GM21529 (cell line): ENCODE measurements at regions not wholly inside any gene's neighbourhood (a gene's known extent, or its start where the extent isn't known, plus 50 kb on each side); places are given as distances from the start of the nearest gene placed in this dataset.
"Not testable (repeated sequence)": the region's sequence is repeated elsewhere in the genome, so short reads cannot be mapped to it uniquely, and the experiment has no call there.

Source experiments
- ATAC-seq: cut with Tn5 transposase; IDR thresholded peaks from one replicate; pipeline ENCODE4 v1.9.1; 2021; ENCODE audit not compliant: unreplicated experiment

DNA sequence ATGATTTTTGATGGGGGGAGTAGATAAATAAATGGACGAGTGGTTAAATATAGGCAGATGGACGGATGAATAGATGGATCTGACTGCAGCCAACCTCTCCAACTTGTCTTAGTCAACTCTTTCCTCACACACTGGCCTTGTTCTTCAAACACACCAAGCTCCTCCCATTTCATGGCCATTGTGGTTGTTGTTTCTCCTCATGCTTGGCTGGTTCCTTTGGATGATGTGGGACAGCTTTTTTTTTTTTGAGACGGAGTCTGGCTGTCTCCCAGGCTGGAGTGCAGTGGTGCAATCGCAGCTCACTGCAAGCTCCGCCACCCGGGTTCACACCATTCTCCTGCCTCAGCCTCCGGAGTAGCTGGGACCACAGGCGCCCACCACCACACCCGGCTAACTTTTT is 155.2 kb downstream of the ZNF281 start:
- not testable (repeated sequence) for ATAC-seq

DNA sequence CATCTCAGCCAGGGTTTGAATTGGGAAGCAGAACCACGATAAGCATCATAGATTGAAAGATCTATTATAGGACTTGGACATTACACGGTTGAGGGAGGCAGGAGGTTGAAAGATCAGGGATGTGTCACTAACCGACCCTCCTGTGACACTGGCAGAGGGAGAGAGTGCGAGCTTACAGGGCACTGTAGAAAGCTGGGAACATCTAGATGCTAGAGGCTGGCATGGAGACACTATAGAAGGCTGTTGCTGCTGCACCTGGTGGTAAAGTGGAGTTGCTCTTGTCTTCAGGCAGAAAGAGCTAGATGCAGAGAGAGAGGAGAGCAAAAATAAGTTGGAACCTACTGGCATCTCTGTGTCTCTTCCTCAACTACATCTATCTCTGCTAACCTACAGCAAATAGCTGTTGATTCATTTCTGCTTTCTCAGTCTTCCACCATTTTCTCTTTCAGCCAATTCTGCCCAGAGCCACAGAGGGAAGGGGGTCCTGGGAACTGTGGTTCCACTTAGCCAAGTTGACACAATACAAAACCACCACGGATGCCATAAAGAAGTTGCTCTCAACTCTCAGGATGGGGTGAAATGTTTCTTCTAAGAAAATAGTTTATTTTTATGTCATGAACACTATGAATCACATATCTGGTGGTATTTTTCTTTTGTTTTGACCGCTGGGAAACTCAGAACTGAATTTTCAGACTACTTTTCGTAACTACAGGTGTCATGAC is 155.9 kb downstream of the ZNF281 start:
- ATAC-seq, result peak; percentile 70

DNA sequence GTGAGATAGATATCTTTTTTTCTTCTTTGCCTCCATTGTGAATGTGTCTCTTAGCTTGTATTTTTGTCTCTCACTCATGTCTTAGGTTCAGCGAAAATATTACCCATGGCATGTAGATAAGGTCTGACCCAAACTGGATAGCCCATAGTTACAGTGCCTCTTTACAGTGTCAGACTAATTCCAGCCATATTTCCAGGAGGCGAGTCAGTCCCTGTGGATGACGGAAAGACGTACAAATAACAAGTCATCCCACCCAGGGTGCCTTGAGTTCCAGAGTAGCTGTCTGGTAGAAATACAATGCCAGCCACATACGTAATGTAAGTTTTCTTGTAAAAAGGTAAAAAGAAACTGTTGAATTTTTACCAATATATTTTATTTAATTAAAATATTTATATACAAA is 157.3 kb downstream of the ZNF281 start:
- no peak for ATAC-seq

DNA sequence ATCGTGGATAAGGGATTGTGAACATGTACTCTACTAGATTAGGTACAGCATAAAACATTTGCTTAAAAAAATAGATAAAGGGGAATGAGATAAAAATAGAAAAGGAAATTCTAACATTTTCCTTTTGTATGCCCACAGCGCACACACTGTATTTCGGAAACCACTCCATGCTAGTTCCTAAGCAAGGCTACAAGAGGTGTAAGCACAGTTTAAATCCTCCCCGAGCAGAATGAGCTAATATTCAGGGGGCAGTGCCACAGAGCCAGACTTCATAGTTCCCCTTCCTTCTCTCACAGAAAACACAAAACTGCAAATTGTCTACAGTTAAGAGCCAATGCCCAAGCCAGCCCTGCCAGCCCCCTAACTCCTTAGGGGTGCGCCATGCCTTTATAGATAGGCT is 159.4 kb downstream of the ZNF281 start:
- no peak for ATAC-seq

DNA sequence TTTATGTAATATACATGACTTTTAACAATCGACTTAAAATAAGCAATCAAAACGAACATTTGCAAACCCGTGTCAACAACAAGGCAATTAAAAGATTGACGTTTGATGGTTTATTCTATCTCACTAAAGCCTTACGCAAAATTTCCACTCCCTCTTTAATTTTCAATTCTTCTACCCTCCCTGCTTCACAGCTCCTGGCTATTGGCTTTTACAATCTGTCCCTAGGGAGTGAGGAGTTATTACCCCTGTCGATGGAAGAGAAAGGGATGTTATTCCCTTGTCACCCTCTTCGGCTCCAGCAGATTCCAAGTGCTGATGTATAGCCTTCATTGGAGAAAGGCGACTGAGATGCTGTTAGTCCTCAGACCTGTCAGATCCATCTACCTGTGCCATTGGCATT is 161.3 kb downstream of the ZNF281 start:
- no peak for ATAC-seq

DNA sequence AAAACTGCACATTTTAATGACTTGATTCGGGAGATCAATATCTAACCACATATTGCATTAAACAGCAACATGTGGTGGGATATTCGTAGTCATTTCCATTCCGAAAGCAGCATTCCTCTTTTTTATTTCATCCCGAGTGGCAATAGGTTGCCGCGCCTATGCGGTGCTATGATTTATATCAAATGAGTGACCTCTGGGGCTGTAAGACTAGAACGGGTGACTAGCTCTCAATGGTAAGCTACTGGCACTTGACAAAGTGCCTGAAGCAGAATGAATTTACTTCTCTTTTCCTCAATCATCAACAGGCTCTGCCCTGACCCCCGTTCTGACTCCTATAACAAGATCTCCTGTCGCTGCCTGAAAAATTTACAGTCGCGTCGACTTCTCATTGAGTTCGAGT is 162.3 kb downstream of the ZNF281 start:
- ATAC-seq, result no peak

DNA sequence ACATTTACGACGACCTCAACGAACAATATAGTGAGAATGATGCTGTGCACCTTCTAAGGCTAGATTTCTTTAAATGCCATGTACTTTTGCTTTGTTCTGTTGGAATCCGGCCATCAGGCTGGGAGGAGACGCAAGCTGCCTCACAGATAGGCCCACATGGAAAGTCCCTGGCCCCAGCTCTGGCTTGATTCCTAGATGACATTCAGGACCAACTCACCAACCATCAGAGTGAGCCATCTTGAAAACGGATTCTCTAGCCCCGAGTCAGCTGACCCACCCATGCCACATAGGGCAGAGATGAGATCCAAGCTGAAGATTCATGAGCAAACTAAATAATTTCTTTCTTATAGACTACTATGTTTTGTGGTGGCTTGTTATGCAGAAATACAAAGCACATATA is 164.4 kb downstream of the ZNF281 start:
- no peak for ATAC-seq

DNA sequence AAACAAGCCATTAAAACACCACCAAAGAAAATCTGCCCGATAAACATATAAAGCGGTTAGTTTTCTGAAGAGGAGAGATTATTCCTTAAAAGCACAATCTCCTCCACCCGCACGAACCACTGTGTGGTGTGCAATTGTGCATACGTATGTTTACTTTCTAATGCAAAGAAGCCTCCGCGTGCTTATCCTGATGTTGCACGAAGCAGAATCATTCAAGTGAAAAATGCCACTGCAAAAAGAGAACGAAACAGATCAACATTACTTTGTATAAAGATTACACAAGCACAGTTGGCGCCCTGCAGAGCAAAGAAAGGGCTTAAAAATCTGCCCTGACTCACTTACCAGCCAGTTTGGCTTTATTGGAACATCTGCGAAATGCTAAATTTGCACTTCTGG is 166.8 kb downstream of the ZNF281 start:
- ATAC-seq, result no peak

DNA sequence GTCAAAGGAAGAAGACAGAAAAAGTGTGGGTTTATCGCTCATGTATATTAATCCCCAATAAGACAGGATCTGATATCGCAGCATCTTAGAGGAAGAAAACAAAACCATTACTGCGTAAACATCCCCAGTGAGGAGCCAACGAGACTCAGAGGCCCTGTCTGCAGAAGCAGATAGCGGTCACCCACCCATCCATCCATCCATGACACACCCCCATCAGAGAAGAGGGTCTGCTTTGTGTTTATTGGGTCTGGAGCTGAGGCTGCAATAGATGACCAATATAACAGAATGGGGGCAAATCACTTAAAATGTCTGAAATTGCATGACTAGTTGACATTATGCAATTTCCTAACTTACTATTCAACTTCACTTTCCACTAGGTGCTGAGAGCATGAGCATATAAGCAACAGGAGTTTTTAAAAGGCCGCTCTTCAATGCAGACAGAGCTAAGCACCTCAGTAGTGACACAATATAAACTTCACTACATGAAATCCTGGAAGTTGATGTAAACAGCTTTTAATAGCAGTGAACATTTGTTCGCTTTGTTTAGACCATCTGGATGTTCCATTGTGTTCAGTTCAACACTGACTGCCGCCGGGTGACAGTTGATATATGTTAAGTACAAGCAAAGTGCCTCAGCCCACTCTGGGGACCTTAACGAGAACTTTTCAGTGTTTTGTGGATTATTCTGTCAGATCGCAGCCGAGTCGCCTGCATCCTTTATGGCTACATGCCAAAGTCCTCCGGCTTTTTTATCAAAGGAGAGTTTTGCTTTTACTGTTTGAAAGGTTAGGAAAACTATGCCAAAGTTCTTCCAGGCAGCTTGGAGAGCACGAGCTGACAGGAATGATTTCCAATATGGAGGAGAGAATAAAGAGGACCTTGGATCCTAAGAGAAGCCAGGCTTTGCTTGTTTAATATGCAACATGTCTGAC is 167.5 kb downstream of the ZNF281 start:
- no peak for ATAC-seq

DNA sequence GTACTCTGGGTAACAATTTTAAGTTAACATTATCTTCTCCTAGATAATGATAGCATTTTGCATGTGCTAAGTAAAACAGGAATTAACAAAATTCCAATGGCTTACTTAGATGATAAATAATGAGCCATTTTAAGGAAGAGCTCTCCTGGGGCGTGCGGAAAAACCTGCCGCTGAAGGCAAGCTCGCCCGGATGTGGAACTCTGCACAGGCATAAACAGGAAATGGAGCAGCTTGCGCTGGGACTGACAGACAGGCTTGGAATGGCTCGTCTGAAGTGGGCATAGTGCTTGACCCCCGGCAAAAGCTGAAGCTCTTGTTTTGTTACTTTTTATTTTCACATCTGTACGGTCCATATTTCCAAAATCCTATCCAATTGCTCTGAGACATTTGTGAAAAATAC is 169.2 kb downstream of the ZNF281 start:
- no peak for ATAC-seq

DNA sequence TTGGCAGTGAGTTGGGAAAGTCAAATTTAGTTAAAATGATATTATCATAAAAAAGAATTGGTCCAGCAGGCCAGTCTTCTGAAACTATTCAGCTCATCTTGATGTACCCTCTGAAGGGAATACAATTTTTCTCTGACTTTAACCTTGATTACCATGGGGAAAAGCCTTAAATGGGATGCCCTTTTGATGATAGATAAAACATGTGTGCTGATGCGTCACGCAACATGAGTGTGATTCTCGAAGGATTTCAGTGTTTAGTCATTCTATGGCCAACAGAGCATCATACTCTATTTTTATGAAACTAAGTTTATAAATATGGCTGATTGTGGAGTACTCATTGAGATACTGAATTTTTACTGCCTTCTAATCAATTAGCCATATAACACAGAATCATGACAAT is 171.5 kb downstream of the ZNF281 start:
- ATAC-seq, result no peak

DNA sequence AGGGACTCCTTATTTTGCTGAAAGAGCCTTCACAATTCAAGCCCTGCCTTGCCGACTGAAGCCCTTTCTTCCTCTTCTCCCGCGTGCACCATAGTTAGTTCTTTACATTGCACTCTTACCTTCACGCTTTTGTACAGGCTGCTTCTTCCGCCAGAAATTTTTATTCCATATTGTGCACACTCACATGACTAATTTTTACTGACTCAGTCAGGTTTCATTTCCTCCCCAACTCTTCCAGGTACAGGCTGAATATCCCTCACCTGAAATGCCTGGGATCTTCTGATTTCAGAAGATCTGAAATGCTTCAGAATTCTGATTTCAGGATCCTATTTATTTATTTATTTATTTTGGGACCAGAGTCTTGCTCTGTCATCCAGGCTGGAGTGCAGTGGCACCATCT is 172.8 kb downstream of the ZNF281 start:
- no peak for ATAC-seq

DNA sequence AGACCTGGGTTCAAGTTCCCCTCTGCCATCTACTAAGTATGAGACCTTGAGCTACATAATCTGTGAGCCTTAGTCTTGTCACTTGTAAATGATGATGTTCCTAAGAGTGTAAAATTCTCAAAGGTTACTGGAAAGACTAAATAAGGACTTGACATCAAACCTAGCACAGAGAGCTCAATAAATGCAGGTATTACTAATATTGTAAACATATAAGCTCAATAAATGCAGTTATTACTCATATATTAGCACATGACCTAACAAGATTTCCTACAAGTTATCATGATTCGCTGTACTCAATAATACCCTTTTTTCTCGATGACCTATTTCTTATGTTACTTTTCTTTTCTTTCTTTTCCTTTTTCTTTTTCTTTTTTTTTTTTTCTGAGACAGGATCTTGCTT is 174.9 kb downstream of the ZNF281 start:
- ATAC-seq, result no peak

DNA sequence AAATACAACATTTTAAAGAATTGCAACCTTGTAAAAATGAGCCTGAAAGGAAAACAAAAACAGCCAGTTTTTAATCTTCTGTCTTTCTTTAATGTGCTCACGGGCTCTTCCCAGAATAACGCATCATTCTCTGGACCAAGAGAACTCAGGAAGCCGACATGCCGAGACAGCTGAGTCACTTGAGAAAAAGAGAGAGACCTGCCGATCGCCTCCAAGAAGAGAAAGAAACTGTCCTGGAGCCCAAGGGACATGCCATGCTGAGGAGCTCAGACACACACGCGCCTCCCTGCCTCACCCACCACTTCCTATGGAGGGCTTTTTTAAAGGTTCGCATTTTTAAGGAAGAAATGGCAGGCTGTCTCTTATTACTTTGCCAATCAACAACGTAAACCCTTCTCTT is 176.4 kb downstream of the ZNF281 start:
- no peak for ATAC-seq

DNA sequence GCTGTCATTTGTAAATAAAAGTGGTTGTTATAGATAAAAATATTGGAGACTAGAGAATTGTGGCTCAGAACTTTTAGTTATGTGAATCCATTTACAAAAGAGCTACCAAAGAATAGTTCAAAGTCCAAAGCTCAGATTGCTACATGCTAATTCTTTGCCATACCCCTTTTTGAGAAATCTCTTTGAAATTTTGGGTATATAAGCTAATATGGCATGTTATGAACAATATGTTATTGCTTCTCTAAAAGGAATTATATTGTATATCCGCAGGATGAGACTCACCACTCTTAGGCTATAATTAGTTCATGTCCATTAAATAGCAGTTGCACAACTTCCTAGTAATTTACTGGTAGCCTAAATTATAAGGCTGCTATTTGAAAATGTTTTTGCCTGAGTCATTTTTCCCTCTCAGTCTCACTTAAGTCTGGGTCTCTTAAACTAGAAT is 178.0 kb downstream of the ZNF281 start:
- ATAC-seq, result no peak

DNA sequence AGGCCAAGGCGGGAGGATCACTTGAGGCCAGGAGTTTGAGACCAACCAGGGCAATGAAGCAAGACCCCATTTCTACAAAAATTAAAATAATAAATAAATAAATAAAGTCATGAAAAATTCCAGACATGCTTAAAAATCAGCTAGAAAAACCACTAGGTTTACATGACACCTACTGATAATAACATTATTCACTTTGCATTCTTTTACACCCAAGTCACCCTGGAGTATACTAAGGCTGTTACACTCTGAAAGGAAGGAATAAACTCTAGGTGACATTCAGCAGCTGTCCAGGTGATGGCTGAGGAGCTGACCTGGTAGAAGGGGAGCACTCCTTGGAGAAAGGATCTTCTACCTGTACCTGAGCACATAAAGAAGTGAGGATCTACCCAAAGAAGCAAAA is 179.2 kb downstream of the ZNF281 start:
- ATAC-seq, result no peak

DNA sequence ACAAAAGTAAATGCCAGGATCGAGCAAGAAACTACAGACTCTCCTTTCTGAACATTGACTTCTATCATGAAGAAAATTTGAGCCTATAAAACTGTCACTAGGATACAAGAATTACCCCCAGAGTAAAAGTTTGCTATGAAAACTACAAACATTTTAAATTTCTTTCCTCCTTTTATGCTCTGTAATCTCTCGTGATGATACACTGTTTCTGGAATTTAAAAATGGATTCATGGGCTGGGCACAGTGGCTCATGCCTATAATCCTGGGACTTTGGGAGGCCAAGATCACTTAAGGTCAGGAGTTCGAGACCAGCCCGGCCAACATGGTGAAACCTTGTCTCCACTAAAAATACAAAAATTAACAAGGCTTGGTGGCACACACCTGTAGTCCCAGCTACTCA is 181.3 kb downstream of the ZNF281 start:
- ATAC-seq, result no peak

DNA sequence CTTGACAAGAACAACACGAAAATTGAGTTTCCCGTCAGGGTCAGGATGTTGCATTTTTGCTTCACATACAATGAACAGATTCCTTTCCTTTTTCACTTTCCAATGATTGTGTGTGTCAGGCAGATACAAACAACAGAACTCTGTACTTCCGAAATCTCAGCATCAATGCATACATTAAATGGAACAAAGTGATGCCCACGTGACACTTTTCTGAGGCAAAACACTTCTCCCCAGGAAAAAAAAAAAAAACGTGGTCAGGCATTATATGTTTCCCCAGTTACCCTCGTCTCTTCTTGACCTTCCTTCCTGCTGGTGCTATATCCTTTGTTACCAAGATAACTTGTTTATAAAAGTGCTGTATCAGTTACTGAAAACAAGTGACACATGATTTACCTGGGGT is 181.8 kb downstream of the ZNF281 start:
- no peak for ATAC-seq
